Heart left ventricle (tissue), 16 donors: ENCODE measurements at regions not wholly inside any gene's neighbourhood (a gene's known extent, or its start where the extent isn't known, plus 50 kb on each side); places are given as distances from the start of the nearest gene placed in this dataset.

Experiments used
- ATAC-seq, 4 donors: fragments of 200-7000 bp; cut with Tn5 transposase; one replicate each; pipeline ENCODE4 v1.9.1; 2020 to 2022; ENCODE audit warnings: moderate library complexity in 4 of 4, mild to moderate bottlenecking in 3 of 4, moderate number of reproducible peaks in 1 of 4
- DNase-seq, 5 donors: peaks; one replicate each; pipeline ENCODE4 v3.0.0-alpha.2; 2020
- H3K27ac ChIP-seq, 12 donors: fragments of 200-600 bp; sonication (generic) in 4 of 12; one replicate each; pipeline versions ENCODE4 v1.5.0 to v1.8.0; 2016 to 2022; ENCODE audit warnings: mild to moderate bottlenecking in 2 of 12
- H3K27me3 ChIP-seq, 9 donors: fragments of 200-600 bp; sonication (generic) in 2 of 9; one replicate each; pipeline versions ENCODE4 v1.5.1 to v1.8.0; 2016 to 2022; ENCODE audit warnings: mild to moderate bottlenecking in 3 of 9
- H3K36me3 ChIP-seq, 9 donors: fragments of 200-600 bp; sonication (generic) in 2 of 9; one replicate each; pipeline versions ENCODE4 v1.5.0 to v1.8.0; 2018 to 2022; ENCODE audit warnings: mild to moderate bottlenecking in 2 of 9
- H3K4me1 ChIP-seq, 12 donors: fragments of 200-600 bp; sonication (generic) in 4 of 12; one replicate each; pipeline versions ENCODE4 v1.5.0 to v1.8.0; 2016 to 2022; ENCODE audit warnings: mild to moderate bottlenecking in 3 of 12
- H3K4me3 ChIP-seq, 12 donors: fragments of 200-600 bp; sonication (generic) in 4 of 12; one replicate each; pipeline versions ENCODE4 v1.5.0 to v1.8.0; 2017 to 2022; ENCODE audit warnings: mild to moderate bottlenecking in 9 of 12, moderate library complexity in 4 of 12
- H3K9me3 ChIP-seq, 12 donors: fragments of 200-600 bp; sonication (generic) in 4 of 12; one replicate each; pipeline versions ENCODE4 v1.5.0 to v1.8.0; 2016 to 2022; ENCODE audit warnings: mild to moderate bottlenecking in 1 of 12
- POLR2A ChIP-seq, 2 donors: fragments of 450-650 bp; IDR thresholded peaks; one replicate each; pipeline ENCODE4 v1.6.1; 2017; ENCODE audit warnings: antibody characterized with exemption in 2 of 2, mild to moderate bottlenecking in 2 of 2, moderate library complexity in 2 of 2
- WGBS, 4 donors: extraction: QIAGEN DNeasy Blood & Tissue Kit in 2 of 4; methylation state at CpG; one replicate each; pipeline versions ENCODE4 v1.1.5 to v1.1.7; 2013 to 2018; 5-methylcytosine and 5-hydroxymethylcytosine counted together
- intact Hi-C, 10 donors: fragments of 100-400 bp; cut with DNase I; formaldehyde crosslinking; loops; one replicate each; pipeline versions ENCODE4 v1.11.1 to v1.14.2; 2022
- TF ChIP-seq, protein P1 (sequence below), 12 donors: fragments of 200-600 bp; sonication (generic) in 4 of 12; IDR thresholded peaks; one replicate each; pipeline versions ENCODE4 v1.5.0 to v1.8.0; 2018 to 2022; ENCODE audit warnings: antibody characterized with exemption in 12 of 12, mild to moderate bottlenecking in 5 of 12
- donor health status: ischemic (EF 13 %, LVEDD 7.1; RV severe dilation, severe dysfunction).
- donor health status: healthy with polysubstance abuse.
- donor health status: DM: no; HTN: yes; CAD: no.
- donor health status: DM: no; HTN: no; CAD: no.
- donor health status: ischemic (EF 25% LVEDD 6.9; RV normal size, moderate dysfunction).
- donor health status: ischemic (EF 25% LVEDD 5.7; RV mildly dilated, moderate dysfunction).
- donor health status: healthy.
- donor health status: DM: yes; HTN: yes; CAD: no.
- donor health status: ischemic (EF 35%, LVEDD 5.7; RV mildly dilated, moderate dysfunction).
- donor health status: nonischemic (EF 11% LVEDD 7.7; RV severe dilation, severe dysfunction).
- donor health status: DM: yes; HTN: yes; CAD: no.
- donor health status: PGD.
- donor health status: ischemic (EF 29% LVEDD 5.4; RV normal size, mild dysfunction).
- donor health status: nonischemic (EF 23%, LVEDD 6.1; RV moderate dilation, normal function).

DNA sequence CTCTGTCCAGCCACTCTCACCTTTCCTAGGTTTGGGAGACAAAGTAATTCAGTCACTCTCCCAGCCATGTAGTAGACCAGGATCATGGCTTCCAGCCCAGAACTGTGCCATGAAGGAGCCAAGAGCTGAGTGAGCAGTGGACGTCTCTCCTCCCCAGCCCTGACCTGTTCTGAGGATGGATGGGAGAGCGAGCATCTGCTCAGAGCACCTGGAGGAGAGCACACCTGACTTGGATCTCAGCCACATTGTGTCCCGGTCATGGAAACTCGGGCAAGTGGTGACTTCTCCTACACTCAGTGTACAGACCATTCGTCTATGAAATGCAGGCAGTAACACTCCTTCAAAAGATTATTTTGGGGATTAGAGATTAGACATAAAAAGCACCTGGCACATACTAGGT is 299.7 kb downstream of the TNS1 start:
- intact Hi-C loops = loop anchor here in 1 of 10 donors (10.0 kb wide), 1 partner anchor 1188 kb away; no protein-coding TSS in a partner anchor
- ATAC-seq (no peak), DNase-seq (no peak)
- H3K36me3 ChIP-seq = no peaks in the 10 kb centered on the region
- WGBS, 4 donors = 85 to 93% (median 91%) methylated on average over 5 of the region's 5 CpGs
- TF ChIP-seq, protein P1, sequence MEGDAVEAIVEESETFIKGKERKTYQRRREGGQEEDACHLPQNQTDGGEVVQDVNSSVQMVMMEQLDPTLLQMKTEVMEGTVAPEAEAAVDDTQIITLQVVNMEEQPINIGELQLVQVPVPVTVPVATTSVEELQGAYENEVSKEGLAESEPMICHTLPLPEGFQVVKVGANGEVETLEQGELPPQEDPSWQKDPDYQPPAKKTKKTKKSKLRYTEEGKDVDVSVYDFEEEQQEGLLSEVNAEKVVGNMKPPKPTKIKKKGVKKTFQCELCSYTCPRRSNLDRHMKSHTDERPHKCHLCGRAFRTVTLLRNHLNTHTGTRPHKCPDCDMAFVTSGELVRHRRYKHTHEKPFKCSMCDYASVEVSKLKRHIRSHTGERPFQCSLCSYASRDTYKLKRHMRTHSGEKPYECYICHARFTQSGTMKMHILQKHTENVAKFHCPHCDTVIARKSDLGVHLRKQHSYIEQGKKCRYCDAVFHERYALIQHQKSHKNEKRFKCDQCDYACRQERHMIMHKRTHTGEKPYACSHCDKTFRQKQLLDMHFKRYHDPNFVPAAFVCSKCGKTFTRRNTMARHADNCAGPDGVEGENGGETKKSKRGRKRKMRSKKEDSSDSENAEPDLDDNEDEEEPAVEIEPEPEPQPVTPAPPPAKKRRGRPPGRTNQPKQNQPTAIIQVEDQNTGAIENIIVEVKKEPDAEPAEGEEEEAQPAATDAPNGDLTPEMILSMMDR (IDR thresholded peaks at IDR 0.05) = no peak
- TF ChIP-seq POLR2A (IDR thresholded peaks at IDR 0.05) = no peak
- H3K9me3 ChIP-seq = no peaks in the 10 kb centered on the region
- peaks cover 0 to 11% (median 5%) of the 10 kb centered on the region in 12 donors for H3K4me1 ChIP-seq
- no peaks in the 10 kb centered on the region for H3K27me3 ChIP-seq
- H3K27ac ChIP-seq = no peak overlapping the region
- no peak overlapping the region for H3K4me3 ChIP-seq

DNA sequence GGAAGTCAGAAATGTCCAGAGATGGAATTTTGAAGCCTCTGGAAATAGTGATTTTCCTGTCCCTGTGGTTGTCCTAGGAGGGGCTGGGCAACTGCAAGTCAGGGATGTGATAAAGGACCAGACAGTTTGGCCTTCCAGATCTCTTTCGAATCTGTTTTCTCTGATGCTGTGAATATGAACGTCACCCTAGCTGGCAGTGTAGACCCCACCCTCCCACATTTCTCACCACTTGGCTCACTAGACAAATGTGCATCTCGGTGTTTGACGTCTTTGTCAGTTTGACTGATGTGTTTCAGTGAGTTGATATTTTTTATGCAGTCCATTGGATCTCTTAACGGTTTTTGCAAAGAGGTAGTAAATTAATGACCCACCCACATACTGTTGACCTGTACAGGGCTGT is 301.2 kb downstream of the TNS1 start:
- Histone ChIP-seq H3K4me3 (no peak overlapping the region), H3K27ac (no peak overlapping the region), H3K27me3 (no peaks in the 10 kb centered on the region), H3K4me1 (peaks cover 0 to under 1% (median 0%) of the 10 kb centered on the region in 12 donors), H3K9me3 (no peaks in the 10 kb centered on the region), H3K36me3 (no peaks in the 10 kb centered on the region)
- no peak for ATAC-seq
- WGBS, 4 donors = 88 to 90% (median 90%) methylated on average over 5 of the region's 5 CpGs
- TF ChIP-seq, protein P1 (IDR thresholded peaks at IDR 0.05) = no peak
- TF ChIP-seq POLR2A (IDR thresholded peaks at IDR 0.05) = no peak
- DNase-seq = no peak
- intact Hi-C loops = loop anchor here in 1 of 10 donors (10.0 kb wide), 1 partner anchor 1187 kb away; no protein-coding TSS in a partner anchor

DNA sequence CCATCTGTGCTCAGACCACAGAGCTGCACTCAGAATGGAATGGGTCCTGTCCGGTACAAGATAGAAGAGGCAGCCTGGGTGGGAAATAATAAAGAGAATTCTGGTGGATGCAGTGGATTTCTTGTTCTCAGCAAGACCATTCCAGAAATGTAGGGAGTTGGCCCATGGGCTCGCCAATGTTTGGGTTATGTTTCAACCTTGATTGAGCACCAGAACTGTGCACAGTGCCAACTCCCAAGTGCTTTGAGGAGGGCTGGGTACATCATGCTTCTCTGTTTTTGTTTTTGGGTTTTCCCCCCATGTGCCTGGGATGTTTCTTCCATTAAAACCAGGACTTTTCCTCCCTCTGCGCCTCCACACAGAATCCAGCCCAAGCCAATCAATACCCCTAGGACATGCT is 304.1 kb downstream of the TNS1 start:
- no peaks in the 10 kb centered on the region for H3K27me3 ChIP-seq
- H3K9me3 ChIP-seq = no peaks in the 10 kb centered on the region
- TF ChIP-seq, protein P1 (IDR thresholded peaks at IDR 0.05) = no peak
- no peak for TF ChIP-seq POLR2A (IDR thresholded peaks at IDR 0.05)
- DNase-seq (no peak), ATAC-seq (no peak)
- intact Hi-C loops = no loop called here
- H3K4me3 ChIP-seq = no peak overlapping the region
- H3K4me1 ChIP-seq = peaks cover 0 to 8% (median 0%) of the 10 kb centered on the region in 12 donors
- H3K36me3 ChIP-seq = no peaks in the 10 kb centered on the region
- WGBS, 4 donors = 84 to 97% (median 96%) methylated on average over 3 of the region's 3 CpGs
- no peak overlapping the region for H3K27ac ChIP-seq

DNA sequence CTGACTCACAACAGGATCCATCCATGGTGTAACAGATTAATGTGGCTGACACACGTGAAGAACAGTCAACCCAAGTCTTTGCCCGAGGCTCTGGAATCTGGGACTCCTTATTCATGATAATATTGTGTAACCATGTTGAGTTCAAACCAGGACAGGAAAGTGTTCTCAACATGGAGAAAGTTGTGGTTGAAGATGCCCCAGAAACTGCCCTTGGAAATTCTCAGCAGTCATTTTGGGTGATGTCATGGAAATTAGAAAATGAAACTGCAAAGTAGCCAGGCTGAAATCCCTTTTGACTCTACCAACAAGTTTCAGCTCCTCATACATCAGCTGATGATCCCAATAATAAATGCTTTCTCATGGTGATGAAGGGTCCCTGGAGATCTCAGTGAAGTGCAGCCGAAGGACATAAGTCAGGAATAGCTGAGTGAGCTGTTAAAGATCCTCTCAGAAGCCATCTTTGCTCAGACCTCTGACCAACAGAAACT is 307.7 kb downstream of the TNS1 start:
- peak overlapping the region in 6 of 12 donors; percentile 9 to 63 (median 30) for H3K27ac ChIP-seq
- intact Hi-C loops = loop anchor here in 1 of 10 donors (2.0 kb wide), 1 partner anchor 42 kb away; no protein-coding TSS in a partner anchor
- H3K4me1 ChIP-seq = peaks cover 0 to 20% (median 0%) of the 10 kb centered on the region in 12 donors
- no peak overlapping the region for H3K4me3 ChIP-seq
- TF ChIP-seq POLR2A (IDR thresholded peaks at IDR 0.05) = no peak
- TF ChIP-seq, protein P1 (IDR thresholded peaks at IDR 0.05) = no peak
- no peaks in the 10 kb centered on the region for H3K9me3 ChIP-seq
- no peaks in the 10 kb centered on the region for H3K27me3 ChIP-seq
- no peak for DNase-seq
- WGBS, 4 donors = 70 to 78% (median 72%) methylated on average over 3 of the region's 3 CpGs
- peak in 3 of 4 donors; percentile 29 to 76 (median 41) for ATAC-seq
- H3K36me3 ChIP-seq = no peaks in the 10 kb centered on the region
